Gastrocnemius medialis (tissue), 4 donors: ENCODE measurements at regions not wholly inside any gene's neighbourhood (a gene's known extent, or its start where the extent isn't known, plus 50 kb on each side); places are given as distances from the start of the nearest gene placed in this dataset.

Source experiments
- ATAC-seq, 2 donors: fragments of 150-250 bp; one replicate each; pipeline ENCODE4 v1.9.1; 2016
- DNase-seq, 2 donors: peaks; one replicate each; pipeline ENCODE4 v3.0.0-alpha.2; 2019
- H3K27ac ChIP-seq, 4 donors: fragments of 200-600 bp; sonication (generic); 1 replicate in 1 of 4; 2 replicates in 3 of 4; pipeline ENCODE4 v1.5.1; 2016 to 2018; ENCODE audit warnings: mild to moderate bottlenecking in 2 of 4, moderate library complexity in 1 of 4
- H3K27me3 ChIP-seq, 3 donors: fragments of 200-600 bp; sonication (generic) in 2 of 3; 1 replicate in 1 of 3; 2 replicates in 2 of 3; pipeline versions ENCODE4 v1.5.1 to v1.6.0; 2016 to 2019; ENCODE audit warnings: mild to moderate bottlenecking in 1 of 3, moderate library complexity in 1 of 3
- H3K36me3 ChIP-seq, 2 donors: fragments of 200-600 bp; sonication (generic) in 1 of 2; one replicate each; pipeline ENCODE4 v1.5.1; 2017 to 2018
- H3K4me1 ChIP-seq, 2 donors: fragments of 200-600 bp; sonication (generic) in 1 of 2; one replicate each; pipeline ENCODE4 v1.5.1; 2016 to 2017; ENCODE audit warnings: mild to moderate bottlenecking in 2 of 2
- H3K4me3 ChIP-seq, 4 donors: fragments of 200-600 bp; sonication (generic) in 3 of 4; 1 replicate in 1 of 4; 2 replicates in 3 of 4; pipeline ENCODE4 v1.5.1; 2016 to 2019; ENCODE audit warnings: mild to moderate bottlenecking in 2 of 4
- H3K9me3 ChIP-seq, 3 donors: fragments of 200-600 bp; sonication (generic) in 2 of 3; 1 replicate in 1 of 3; 2 replicates in 2 of 3; pipeline ENCODE4 v1.5.1; 2016 to 2019
- CTCF ChIP-seq, 5 experiments: fragments of 450-650 bp in 3 of 5; fragments of 200-600 bp in 2 of 5; sonication (generic) in 2 of 5; IDR thresholded peaks in 4 of 5; conservative IDR thresholded peaks in 1 of 5; 1 replicate in 4 of 5; 2 replicates in 1 of 5; pipeline ENCODE4 v1.5.1; 2016 to 2019; ENCODE audit warnings: antibody characterized with exemption in 5 of 5, mild to moderate bottlenecking in 3 of 5, moderate library complexity in 3 of 5
- POLR2A ChIP-seq, 2 donors: fragments of 450-650 bp; IDR thresholded peaks; one replicate each; pipeline ENCODE4 v1.6.1; 2017; ENCODE audit warnings: antibody characterized with exemption in 2 of 2, mild to moderate bottlenecking in 2 of 2, moderate library complexity in 2 of 2
- in situ Hi-C, 4 donors: fragments of 200-750 bp; cut with MboI; loops; one replicate each; pipeline versions ENCODE4 v1.15.0 to v1.8.0; 2017; ENCODE audit warnings: low sequenced_read_pairs in 4 of 4
- intact Hi-C: fragments of 100-400 bp; cut with DNase I; formaldehyde crosslinking; loops from one replicate; pipeline ENCODE4 v1.15.1; 2023; ENCODE audit warnings: low total_unique reads

GRCh38 chr16:63323722-63324705, 1287.8 kb upstream of the CDH8 start:
- intact Hi-C loops (no loop called here), in situ Hi-C loops (no loop called here)
- no peaks in the 10 kb centered on the region for H3K36me3 ChIP-seq
- no peaks in the 10 kb centered on the region for H3K4me1 ChIP-seq
- no peak for DNase-seq
- no peaks in the 10 kb centered on the region for H3K27me3 ChIP-seq
- no peak overlapping the region for H3K4me3 ChIP-seq
- no peak overlapping the region for H3K27ac ChIP-seq
- TF ChIP-seq POLR2A (IDR thresholded peaks at IDR 0.05): no peak
- TF ChIP-seq CTCF (IDR thresholded peaks at IDR 0.05 in 4 of 5, conservative IDR thresholded peaks at IDR 0.05 in 1 of 5): no peak
- ATAC-seq: no peak
- no peaks in the 10 kb centered on the region for H3K9me3 ChIP-seq

DNA sequence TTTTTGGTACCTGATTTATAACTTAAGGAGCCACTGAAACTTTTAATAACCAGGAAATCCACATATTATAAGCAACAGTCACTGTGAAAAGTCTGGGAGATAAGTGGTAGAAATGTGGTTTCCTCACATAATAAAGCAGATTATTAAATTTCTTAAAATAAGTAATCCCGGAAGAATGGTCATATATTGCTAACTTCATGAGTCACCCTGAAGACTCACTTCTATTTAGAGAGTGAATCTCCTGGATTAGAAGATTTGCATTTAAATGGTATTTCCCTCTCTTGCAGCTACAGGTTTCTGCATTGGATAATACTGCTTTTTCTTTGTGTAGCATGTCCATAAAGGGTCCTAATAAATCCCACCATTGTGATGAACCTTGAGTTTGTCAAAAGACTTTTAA, 1286.8 kb upstream of the CDH8 start:
- Histone ChIP-seq H3K27ac (no peak overlapping the region), H3K27me3 (no peaks in the 10 kb centered on the region), H3K36me3 (no peaks in the 10 kb centered on the region), H3K4me1 (no peaks in the 10 kb centered on the region), H3K9me3 (no peaks in the 10 kb centered on the region), H3K4me3 (no peak overlapping the region)
- TF ChIP-seq POLR2A (IDR thresholded peaks at IDR 0.05) (no peak), CTCF (IDR thresholded peaks at IDR 0.05 in 4 of 5, conservative IDR thresholded peaks at IDR 0.05 in 1 of 5) (no peak)
- ATAC-seq (no peak), DNase-seq (no peak)
- intact Hi-C loops: no loop called here
- in situ Hi-C loops: no loop called here

GRCh38 chr16:63315229-63315628, 1279.0 kb upstream of the CDH8 start:
- DNase-seq: no peak
- Histone ChIP-seq H3K4me3 (no peak overlapping the region), H3K27me3 (no peaks in the 10 kb centered on the region), H3K27ac (no peak overlapping the region), H3K9me3 (no peaks in the 10 kb centered on the region), H3K4me1 (no peaks in the 10 kb centered on the region), H3K36me3 (no peaks in the 10 kb centered on the region)
- TF ChIP-seq POLR2A (IDR thresholded peaks at IDR 0.05) (no peak), CTCF (IDR thresholded peaks at IDR 0.05 in 4 of 5, conservative IDR thresholded peaks at IDR 0.05 in 1 of 5) (no peak)
- intact Hi-C loops: no loop called here
- no peak for ATAC-seq
- in situ Hi-C loops: no loop called here

DNA sequence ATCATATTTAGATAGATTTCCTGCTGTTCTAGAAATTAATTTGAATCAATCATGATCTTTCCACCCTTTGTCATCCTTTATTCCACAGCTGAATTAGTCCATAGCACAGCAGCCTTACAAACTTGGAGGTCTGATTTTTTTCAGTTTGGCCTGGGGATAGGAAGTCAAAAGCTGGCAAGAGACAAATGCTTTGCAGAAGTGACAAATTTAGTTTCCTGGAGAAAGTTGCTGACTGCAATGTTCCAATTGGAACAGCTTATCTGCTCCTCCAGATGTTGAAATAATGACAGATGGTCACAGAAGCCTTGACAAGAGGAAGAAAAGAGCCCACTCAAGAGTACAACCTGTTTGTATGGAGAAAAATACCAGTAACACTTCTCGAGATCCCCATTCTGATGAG, 1276.1 kb upstream of the CDH8 start:
- in situ Hi-C loops: no loop called here
- no peak for TF ChIP-seq POLR2A (IDR thresholded peaks at IDR 0.05)
- TF ChIP-seq CTCF (IDR thresholded peaks at IDR 0.05 in 4 of 5, conservative IDR thresholded peaks at IDR 0.05 in 1 of 5): no peak
- intact Hi-C loops: no loop called here
- Histone ChIP-seq H3K27ac (no peak overlapping the region), H3K4me1 (no peaks in the 10 kb centered on the region), H3K27me3 (no peaks in the 10 kb centered on the region), H3K36me3 (no peaks in the 10 kb centered on the region), H3K9me3 (no peaks in the 10 kb centered on the region), H3K4me3 (no peak overlapping the region)
- DNase-seq: no peak
- ATAC-seq: no peak
